ENCODE measurements at regions not wholly inside any gene's neighbourhood (a gene's known extent, or its start where the extent isn't known, plus 50 kb on each side); places are given as distances from the start of the nearest gene placed in this dataset.

GRCh38 chr1:29380532-29380931 is 144.2 kb downstream of the PTPRU start:
- no peak for DNase-seq

GRCh38 chr1:29379443-29380073 is 143.2 kb downstream of the PTPRU start:
- DNase-seq = no peak
